Endothelial cell of umbilical vein (primary cell): ENCODE measurements at regions not wholly inside any gene's neighbourhood (a gene's known extent, or its start where the extent isn't known, plus 50 kb on each side); places are given as distances from the start of the nearest gene placed in this dataset.

Source experiments
- BruUV-seq: library from RNA; stranded (reverse); fragments of 400-500 nt; replicated peaks from 2 replicates; lab custom pipeline; 2021; lab: Mats Ljungman, UMichigan
- CTCF ChIA-PET: fragments of 300-600, 350-600 bp; sonication (Branson Sonifier 250); formaldehyde crosslinking; loops from one replicate; lab custom pipeline; 2021; ENCODE audit warnings: antibody characterized with exemption, inconsistent platforms; lab: Charles Lee
- POLR2A ChIA-PET: fragments of 300-600, 350-600 bp; sonication (Branson Sonifier 250); formaldehyde crosslinking; loops from one replicate; lab custom pipeline; 2021; ENCODE audit warnings: antibody characterized with exemption, inconsistent platforms; lab: Charles Lee
- DNase-seq: peaks from one replicate; pipeline ENCODE4 v3.0.0-alpha.2; 2011; ENCODE audit warnings: low read depth, low spot score
- FAIRE-seq: peaks from 2 replicates; lab custom pipeline; 2011; peaks lifted over from hg19 to GRCh38; lab: Jason Lieb, UNC
- H2AFZ ChIP-seq: 2 replicates; pipeline ENCODE4 v1.6.0; 2012; ENCODE audit warnings: low read depth, low read length, control low read depth, inconsistent platforms
- H3K27ac ChIP-seq: 2 replicates; pipeline ENCODE4 v1.5.1; 2011; ENCODE audit warnings: low read depth, mild to moderate bottlenecking, control low read depth, low read length, moderate library complexity; ENCODE audit not compliant: insufficient read depth
- H3K27me3 ChIP-seq, 2 experiments: 2 replicates each; pipeline versions ENCODE4 v1.6.0 to v1.6.1; 2011; ENCODE audit warnings: low read length in 2 of 2, mixed read lengths in 1 of 2; ENCODE audit not compliant: control insufficient read depth in 2 of 2, insufficient read depth in 2 of 2
- H3K36me3 ChIP-seq, 2 experiments: 2 replicates in 1 of 2; 3 replicates in 1 of 2; pipeline ENCODE4 v1.5.1; 2011; ENCODE audit warnings: low read length in 2 of 2, mild to moderate bottlenecking in 1 of 2, moderate library complexity in 1 of 2; ENCODE audit not compliant: control insufficient read depth in 2 of 2, insufficient read depth in 2 of 2; ENCODE audit errors: extremely low read depth in 1 of 2
- H3K4me1 ChIP-seq: 3 replicates; pipeline ENCODE4 v1.5.1; 2011; ENCODE audit warnings: mild to moderate bottlenecking, low read length; ENCODE audit not compliant: control insufficient read depth, insufficient read depth; ENCODE audit errors: extremely low read depth
- H3K4me2 ChIP-seq: 2 replicates; pipeline ENCODE4 v1.6.1; 2011; ENCODE audit warnings: low read length, control low read depth, mixed read lengths; ENCODE audit not compliant: insufficient read depth
- H3K4me3 ChIP-seq, 3 experiments: fragments of 200-600 bp in 1 of 3; sonication (generic), shearing (Covaris generic) in 1 of 3; replicated peaks in 1 of 3; 2 replicates each; pipeline ENCODE4 v1.5.1; 2011 to 2016; ENCODE audit warnings: control low read depth in 3 of 3, low read length in 3 of 3, mild to moderate bottlenecking in 2 of 3, inconsistent platforms in 1 of 3, low read depth in 1 of 3, moderate library complexity in 1 of 3; ENCODE audit not compliant: insufficient read depth in 1 of 3
- H3K79me2 ChIP-seq: 2 replicates; pipeline ENCODE4 v1.6.0; 2012; ENCODE audit warnings: low read length, inconsistent platforms; ENCODE audit not compliant: control insufficient read depth, insufficient read depth
- H3K9ac ChIP-seq: replicated peaks from 2 replicates; pipeline ENCODE3; 2011; ENCODE audit warnings: low read length, control low read depth; ENCODE audit not compliant: insufficient read depth; ENCODE audit errors: extremely low read depth
- H3K9me1 ChIP-seq: replicated peaks from 3 replicates; pipeline ENCODE4 v1.6.0; 2011; ENCODE audit warnings: mild to moderate bottlenecking, low read length; ENCODE audit not compliant: control insufficient read depth, insufficient read depth; ENCODE audit errors: extremely low read depth
- H3K9me3 ChIP-seq: replicated peaks from 2 replicates; pipeline ENCODE4 v1.5.1; 2012; ENCODE audit warnings: low read length, inconsistent platforms; ENCODE audit not compliant: control insufficient read depth, insufficient read depth
- H4K20me1 ChIP-seq: replicated peaks from 2 replicates; pipeline ENCODE3; 2011; ENCODE audit warnings: mild to moderate bottlenecking, low read length; ENCODE audit not compliant: control insufficient read depth, insufficient read depth; ENCODE audit errors: extremely low read depth
- CTCF ChIP-seq, 2 donors: IDR thresholded peaks; 1 replicate in 1 of 2; 2 replicates in 1 of 2; pipeline ENCODE4 v1.5.1; 2011; ENCODE audit warnings: low read length in 2 of 2, mild to moderate bottlenecking in 2 of 2, moderate library complexity in 2 of 2, control low read depth in 1 of 2, inconsistent platforms in 1 of 2, low read depth in 1 of 2; ENCODE audit not compliant: insufficient read depth in 1 of 2; ENCODE audit errors: extremely low read depth in 1 of 2
- EZH2 ChIP-seq: IDR thresholded peaks from 2 replicates; pipeline ENCODE4 v1.6.1; 2012; ENCODE audit warnings: borderline replicate concordance, low read depth, mild to moderate bottlenecking, moderate library complexity, low read length, inconsistent platforms; ENCODE audit not compliant: severe bottlenecking
- FOS ChIP-seq: IDR thresholded peaks from 2 replicates; pipeline ENCODE4 v1.6.1; 2011; ENCODE audit warnings: mild to moderate bottlenecking, low read length, moderate library complexity, borderline replicate concordance; ENCODE audit not compliant: insufficient read depth
- GATA2 ChIP-seq: IDR thresholded peaks from 2 replicates; pipeline ENCODE4 v1.7.0; 2011; ENCODE audit warnings: low read depth, mild to moderate bottlenecking, moderate library complexity, mixed read lengths, low read length; ENCODE audit not compliant: insufficient read length, insufficient read depth
- JUN ChIP-seq: IDR thresholded peaks from 2 replicates; pipeline ENCODE4 v1.6.1; 2011; ENCODE audit warnings: borderline replicate concordance, low read depth; ENCODE audit not compliant: insufficient read length, insufficient read depth
- MAX ChIP-seq: IDR thresholded peaks from 2 replicates; pipeline ENCODE4 v1.6.1; 2011; ENCODE audit not compliant: insufficient read depth, insufficient read length
- MYC ChIP-seq: IDR thresholded peaks from one replicate; pipeline ENCODE4 v1.6.1; 2011; ENCODE audit warnings: mild to moderate bottlenecking, low read depth, low read length
- POLR2A ChIP-seq: IDR thresholded peaks from 2 replicates; pipeline ENCODE4 v1.6.1; 2012; ENCODE audit warnings: low read depth, mild to moderate bottlenecking, control low read depth, low read length
- POLR2AphosphoS5 ChIP-seq: IDR thresholded peaks from 2 replicates; pipeline ENCODE4 v1.6.1; 2012; ENCODE audit warnings: low read depth, mild to moderate bottlenecking, control low read depth, low read length, moderate library complexity; ENCODE audit not compliant: insufficient read depth
- dilution Hi-C: fragments of 300-500 bp; cut with MboI; formaldehyde crosslinking; loops from one replicate; pipeline ENCODE4 v1.15.0; 2019; ENCODE audit warnings: low sequenced_read_pairs; ENCODE audit not compliant: extremely low pct_ligation_motif_present
- intact Hi-C: fragments of 100-400 bp; cut with micrococcal nuclease; formaldehyde crosslinking; loops from one replicate; pipeline ENCODE4 v1.10.0; 2022

- no peaks in the 10 kb centered on the region for H3K9me3 ChIP-seq
- H3K79me2 ChIP-seq: no peaks in the 10 kb centered on the region
- peak overlapping the region; percentile 37 for H3K9ac ChIP-seq
- TF ChIP-seq EZH2 (no peak), JUN (no peak), MAX (no peak), POLR2A (no peak), FOS (no peak), MYC (no peak), GATA2 (no peak), CTCF (IDR thresholded peaks at IDR 0.05; ENCODE audit: extremely low read depth in 1 of 2, insufficient read depth in 1 of 2, low read depth in 1 of 2, low read length in 2 of 2) (no peak), POLR2AphosphoS5 (no peak)
- FAIRE-seq (no peak), DNase-seq (no peak)
- dilution Hi-C loops (no loop called here), intact Hi-C loops (loop anchor here (1.0 kb wide), 1 partner anchor 8 kb away; no protein-coding TSS in a partner anchor)
- no peaks in the 10 kb centered on the region for H3K9me1 ChIP-seq
- no peaks in the 10 kb centered on the region for H3K27me3 ChIP-seq
- peak overlapping the region; percentile 79 for H3K4me2 ChIP-seq
- ChIA-PET POLR2A (no interaction called here), CTCF (interaction anchor here (1.0 to 1.8 kb wide), 2 partner anchors 12 to 26 kb away, joined by 3 to 8 read pairs; no protein-coding TSS in a partner anchor)
- H3K4me3 ChIP-seq: no peak overlapping the region
- no peak overlapping the region for H2AFZ ChIP-seq
- H3K4me1 ChIP-seq: peaks cover 32% of the 10 kb centered on the region
- H3K36me3 ChIP-seq: no peaks in the 10 kb centered on the region
- H3K27ac ChIP-seq: peak overlapping the region; percentile 77
- BruUV-seq: no TSS peak
- no peaks in the 10 kb centered on the region for H4K20me1 ChIP-seq
Measured at GRCh38 chr10:110380293-110380692, 75.6 kb upstream of the SMNDC1 start.
